LoVo (cell line): ENCODE measurements at regions not wholly inside any gene's neighbourhood (a gene's known extent, or its start where the extent isn't known, plus 50 kb on each side); places are given as distances from the start of the nearest gene placed in this dataset.

Experiments used
- DNase-seq: peaks from one replicate; pipeline ENCODE4 v3.0.0-alpha.2; 2016; ENCODE audit warnings: low spot score

GRCh38 chr16:55042556-55043432 is 112.1 kb downstream of the IRX5 start:
- DNase-seq: no peak

- DNase-seq: no peak
These were observed 112.8 kb downstream of the IRX5 start for GRCh38 chr16:55043499-55043898.

DNA sequence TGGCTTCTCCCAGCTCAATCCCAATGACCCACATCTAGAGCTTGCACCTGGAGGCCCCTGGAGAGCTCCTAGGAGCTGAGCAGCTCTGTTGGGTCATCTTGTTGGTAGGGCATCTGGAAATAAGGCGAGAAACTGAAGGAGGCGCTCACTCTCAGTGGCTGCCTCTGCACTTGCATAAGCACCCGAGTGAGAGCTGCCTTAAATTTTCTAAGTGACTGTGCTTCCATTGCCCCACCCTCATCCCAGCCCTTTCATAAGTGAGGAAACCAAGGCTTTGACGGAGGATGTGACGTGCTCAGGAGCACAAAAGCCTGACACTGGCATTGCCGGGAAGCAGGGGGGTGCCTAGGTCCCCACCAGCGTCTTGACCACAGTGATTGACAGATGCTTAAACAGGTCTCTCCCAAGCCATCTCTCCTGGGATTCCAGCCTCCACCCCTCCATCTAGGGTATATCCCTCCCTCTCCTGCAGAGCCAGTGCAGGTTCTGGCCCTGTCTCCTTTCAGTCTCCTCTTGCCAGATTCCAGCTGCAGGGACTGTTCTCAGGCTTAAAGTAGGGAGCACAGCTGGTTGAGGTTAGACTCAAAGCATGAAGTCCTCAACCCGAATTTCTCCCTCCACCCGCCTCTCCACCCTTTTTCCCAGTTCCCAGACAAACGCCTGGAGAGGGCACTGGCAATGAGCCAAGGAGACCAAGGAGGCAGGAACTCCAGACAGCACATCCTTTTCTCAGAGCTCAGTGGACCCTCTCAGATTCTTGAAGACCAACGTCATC is 113.7 kb downstream of the IRX5 start:
- DNase-seq: no peak

GRCh38 chr16:55045329-55045728 is 114.7 kb downstream of the IRX5 start:
- no peak for DNase-seq

DNA sequence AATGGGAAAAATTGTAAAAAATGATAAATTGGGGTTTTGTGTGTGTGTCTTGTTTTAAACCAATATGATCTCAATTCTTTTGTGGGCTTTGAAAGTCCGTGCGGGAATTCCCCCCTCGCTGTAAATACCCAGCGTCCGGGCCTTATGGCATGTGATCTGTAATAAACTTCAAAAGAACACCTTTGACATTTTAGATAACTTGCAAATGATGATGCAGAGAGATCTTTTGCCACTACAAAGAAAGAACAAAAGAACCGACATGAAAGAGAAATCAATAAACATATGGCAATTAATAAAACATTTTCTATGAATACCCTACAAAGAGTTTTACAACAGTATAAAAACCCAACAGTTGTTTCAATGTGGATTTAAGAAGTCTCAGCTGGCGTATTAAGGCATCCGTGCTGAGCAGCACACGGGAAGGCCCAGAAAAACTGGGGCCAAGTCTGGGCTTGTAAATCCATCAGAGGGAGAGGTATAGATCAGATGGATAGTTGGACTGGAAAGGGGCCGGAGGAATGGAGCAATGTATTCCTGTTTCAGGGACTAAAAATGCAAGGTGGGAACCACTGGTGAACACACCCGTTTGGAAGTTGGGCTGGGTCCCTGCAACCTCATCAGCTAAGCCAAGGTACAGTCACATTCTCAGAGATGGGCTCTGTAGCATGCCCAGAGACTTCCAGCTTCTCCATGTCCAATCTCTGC is 115.2 kb downstream of the IRX5 start:
- DNase-seq: no peak

DNA sequence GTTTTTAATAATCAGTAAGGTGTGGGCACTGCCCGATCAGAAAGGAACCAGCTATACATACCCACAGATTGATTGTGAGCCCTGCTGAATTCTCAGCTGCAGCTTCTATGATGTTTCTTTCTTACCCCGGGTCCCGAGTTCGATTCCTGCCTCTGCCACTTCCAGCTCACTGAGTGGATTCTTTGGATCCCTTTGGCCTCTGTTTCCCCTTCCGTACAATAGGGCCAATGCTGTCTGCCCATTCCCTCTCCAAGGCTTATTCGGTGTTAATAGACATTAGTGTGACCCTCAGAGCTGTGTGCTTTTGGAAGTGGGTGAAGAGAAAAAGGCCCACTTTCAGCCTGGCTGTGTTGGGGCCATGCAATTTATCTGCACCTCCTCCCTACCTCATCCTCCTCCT is 115.8 kb downstream of the IRX5 start:
- DNase-seq: no peak

GRCh38 chr16:55046916-55047315 is 116.3 kb downstream of the IRX5 start:
- DNase-seq: no peak

GRCh38 chr16:55047331-55047730 is 116.7 kb downstream of the IRX5 start:
- no peak for DNase-seq

DNA sequence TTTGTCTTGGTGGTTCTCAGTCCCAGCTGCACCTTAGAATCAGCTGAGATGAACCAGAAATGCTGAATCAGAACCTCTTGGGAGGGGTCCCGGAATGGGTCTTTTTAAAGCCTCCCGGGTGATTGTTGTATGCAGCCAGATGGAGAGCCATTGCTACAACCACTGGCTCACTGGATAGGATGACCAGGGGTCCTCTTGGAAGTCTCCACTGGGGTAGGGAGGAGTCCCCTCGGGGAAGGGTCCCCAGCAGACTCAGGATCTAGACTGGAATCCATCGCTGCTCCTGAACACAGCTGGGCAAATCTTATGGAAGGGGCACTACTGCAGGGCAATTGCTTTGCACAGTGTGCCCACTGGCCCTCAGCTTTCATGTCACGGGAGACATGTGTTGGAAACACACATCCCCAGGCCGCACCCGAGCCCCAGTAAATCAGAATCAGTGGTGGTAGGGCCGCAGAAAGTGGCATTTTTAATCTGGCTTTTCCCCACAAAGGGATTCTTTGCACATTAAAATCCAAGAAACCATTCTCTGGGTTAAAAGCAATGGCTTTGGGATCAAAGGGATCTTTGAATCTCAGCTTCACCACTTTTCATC is 117.3 kb downstream of the IRX5 start:
- DNase-seq: no peak

DNA sequence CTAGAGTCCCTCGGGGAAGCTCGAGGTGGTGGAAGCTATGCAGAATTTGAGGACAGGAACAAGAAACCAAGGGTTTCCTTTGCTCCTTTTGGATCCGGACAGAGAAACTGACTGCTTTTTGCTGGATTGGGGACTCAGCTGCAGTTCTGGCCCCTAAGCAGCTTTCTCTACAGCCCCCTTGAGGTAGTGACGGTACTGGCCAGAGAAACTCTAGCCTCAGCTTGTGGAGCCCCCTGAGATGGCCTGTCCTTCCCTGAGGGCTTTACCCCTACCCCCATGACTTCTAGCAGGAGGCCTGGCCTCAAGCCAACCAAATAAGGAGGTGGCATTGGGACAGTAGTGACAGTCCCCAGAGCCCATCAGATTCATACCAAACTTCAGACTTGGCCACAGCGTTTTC is 118.1 kb downstream of the IRX5 start:
- no peak for DNase-seq

- DNase-seq: no peak
These were observed 121.1 kb downstream of the IRX5 start for GRCh38 chr16:55051571-55052347.

GRCh38 chr16:55052348-55052734 is 121.7 kb downstream of the IRX5 start:
- no peak for DNase-seq

GRCh38 chr16:55052741-55053415 is 122.2 kb downstream of the IRX5 start:
- DNase-seq: no peak

DNA sequence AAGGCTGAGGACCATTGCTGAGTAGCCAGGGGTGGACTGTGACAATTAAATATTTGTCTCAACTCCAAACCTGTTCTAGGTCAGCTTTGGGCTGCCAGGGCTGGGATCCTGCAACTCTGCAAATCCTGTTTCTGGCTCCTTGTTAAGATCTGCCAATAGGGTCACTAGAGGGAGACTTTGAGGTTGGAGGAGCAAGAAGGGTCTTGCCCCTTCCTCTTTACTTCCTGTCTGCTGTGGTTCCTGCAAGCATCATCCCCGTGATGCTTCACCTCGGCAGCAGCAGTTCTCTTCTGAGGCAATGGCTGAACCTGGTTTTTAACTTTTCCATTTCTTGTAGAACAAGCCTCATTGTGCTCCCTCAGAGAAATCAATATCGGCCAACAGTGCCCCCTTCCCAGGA is 124.6 kb downstream of the IRX5 start:
- no peak for DNase-seq

DNA sequence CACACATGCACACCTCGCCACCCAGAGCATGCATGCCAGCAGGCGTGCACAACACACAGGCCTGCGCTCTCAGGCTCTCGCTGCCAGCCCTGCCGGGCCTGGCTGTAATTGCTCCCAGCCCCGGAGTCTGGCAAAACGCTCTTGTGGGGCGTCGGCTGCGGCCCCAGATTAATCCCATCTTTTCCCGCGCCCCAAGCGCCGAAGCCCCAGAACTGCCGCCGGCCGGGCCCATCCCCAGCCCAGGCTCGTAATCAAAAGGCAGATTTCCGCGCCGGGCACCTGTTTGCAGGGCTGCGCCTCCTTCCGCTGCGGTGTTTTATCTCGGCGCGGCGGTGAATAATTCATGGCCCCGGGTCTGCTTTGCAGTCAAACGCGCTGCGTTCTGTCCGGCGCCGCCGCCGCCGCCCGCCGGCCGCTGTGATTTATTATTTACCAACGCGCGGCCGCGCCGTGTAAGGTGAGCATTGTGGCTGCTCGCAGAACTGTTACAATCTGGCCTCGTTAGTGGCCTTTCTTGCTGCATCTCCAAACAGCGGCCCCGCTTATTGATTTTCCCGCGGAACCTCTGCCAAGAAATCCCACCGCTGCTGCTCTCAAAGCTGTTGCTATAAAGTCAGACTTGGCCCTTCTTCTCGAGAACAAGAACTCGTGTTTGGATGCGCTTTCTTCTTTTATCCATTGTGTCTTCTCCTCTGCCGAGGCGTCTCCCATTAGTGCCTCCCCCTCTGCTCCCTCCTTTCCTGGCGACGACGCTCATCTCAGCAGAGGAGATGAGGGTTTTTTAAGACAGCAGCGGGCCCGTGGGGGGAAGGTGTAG is 126.1 kb downstream of the IRX5 start:
- no peak for DNase-seq

DNA sequence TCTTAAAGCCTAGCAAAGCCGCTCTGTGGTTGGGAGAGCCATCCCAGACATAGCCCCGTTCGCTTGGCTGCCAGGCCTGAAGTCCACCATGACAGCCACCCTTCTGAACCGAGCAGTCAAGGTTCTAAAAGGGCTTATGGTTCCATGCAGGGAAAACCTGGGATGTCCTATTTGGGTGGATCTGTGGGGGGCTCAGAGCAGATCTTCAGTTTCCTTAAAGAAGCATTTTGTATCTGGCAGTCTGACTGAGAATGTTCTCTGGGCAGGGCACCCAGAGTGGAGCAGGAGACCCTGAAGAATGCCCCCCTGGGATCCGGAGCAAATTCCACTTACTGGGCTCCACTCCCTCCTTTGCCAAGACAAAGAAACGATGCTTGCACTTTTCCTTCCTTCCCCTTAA is 127.2 kb downstream of the IRX5 start:
- no peak for DNase-seq

DNA sequence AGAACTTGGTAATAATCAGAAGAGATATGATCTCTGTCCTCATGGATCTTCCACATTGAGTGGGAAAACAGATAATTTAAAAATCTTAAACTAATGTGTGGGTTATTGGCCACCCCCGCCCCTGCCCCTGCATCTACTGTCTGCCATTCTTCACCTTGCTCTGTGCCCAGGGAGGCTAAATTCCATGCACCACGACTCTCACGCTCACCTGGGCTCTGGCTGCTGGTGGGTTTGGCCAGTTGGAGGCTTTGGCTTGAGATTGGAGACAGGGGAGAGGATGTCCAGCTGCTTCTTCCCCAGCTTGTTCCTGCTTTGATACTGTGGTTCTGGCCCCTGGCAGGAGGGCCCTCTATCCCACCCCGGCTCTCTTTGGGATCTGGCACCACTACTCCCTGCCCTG is 127.9 kb downstream of the IRX5 start:
- no peak for DNase-seq

- no peak for DNase-seq
These were observed 128.5 kb downstream of the IRX5 start for GRCh38 chr16:55059146-55059545.

GRCh38 chr16:55061126-55061525 is 130.5 kb downstream of the IRX5 start:
- DNase-seq: no peak

DNA sequence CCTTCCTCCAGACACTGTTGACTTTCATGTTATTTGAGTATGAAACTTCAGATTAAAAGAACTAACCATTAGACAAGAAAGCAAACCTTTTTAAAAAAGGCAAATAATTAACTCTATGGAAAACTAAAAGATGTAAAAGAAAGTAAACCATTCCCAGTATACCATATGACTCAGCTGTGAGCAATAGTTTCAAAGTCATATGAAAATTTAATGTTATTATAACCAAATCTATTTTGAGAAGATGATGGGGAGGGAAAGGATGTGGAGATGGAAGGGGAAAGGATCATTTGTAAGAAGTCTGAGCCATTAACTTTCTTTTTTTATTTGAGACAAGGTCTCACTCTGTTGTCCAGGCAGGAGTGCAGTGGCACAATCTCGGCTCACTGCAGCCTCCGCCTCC is 131.8 kb downstream of the IRX5 start:
- DNase-seq: no peak
